ENCODE measurements at regions not wholly inside any gene's neighbourhood (a gene's known extent, or its start where the extent isn't known, plus 50 kb on each side); places are given as distances from the start of the nearest gene placed in this dataset.

- TF ChIP-seq CTCF (IDR thresholded peaks at IDR 0.05; ENCODE audit: low read depth, low read length, missing control alignments): no peak
- Histone ChIP-seq H3K4me3 (ENCODE audit: low read depth, low read length) (no peak overlapping the region), H3K27ac (no peak overlapping the region), H3K27me3 (replicated peaks) (no peaks in the 10 kb centered on the region), H3K36me3 (replicated peaks) (no peaks in the 10 kb centered on the region)
- in situ Hi-C loops (cut with HindIII; ENCODE audit: low pct_ligation_motif_present, low sequenced_read_pairs): no loop called here
- no peak for DNase-seq
Observed at GRCh38 chr14:35965400-35965799, 139.3 kb downstream of the BRMS1L start.

- H3K27me3 ChIP-seq (replicated peaks): no peaks in the 10 kb centered on the region
- H3K27ac ChIP-seq: no peak overlapping the region
- no peaks in the 10 kb centered on the region for H3K36me3 ChIP-seq (replicated peaks)
- in situ Hi-C loops (cut with HindIII; ENCODE audit: low pct_ligation_motif_present, low sequenced_read_pairs): no loop called here
- DNase-seq: no peak
- TF ChIP-seq CTCF (IDR thresholded peaks at IDR 0.05; ENCODE audit: low read depth, low read length, missing control alignments): no peak
- H3K4me3 ChIP-seq (ENCODE audit: low read depth, low read length): no peak overlapping the region
Observed at GRCh38 chr14:35964697-35965286, 138.7 kb downstream of the BRMS1L start.

- H3K36me3 ChIP-seq (replicated peaks): no peaks in the 10 kb centered on the region
- TF ChIP-seq CTCF (IDR thresholded peaks at IDR 0.05; ENCODE audit: low read depth, low read length, missing control alignments): peak; percentile 33
- H3K4me3 ChIP-seq (ENCODE audit: low read depth, low read length): no peak overlapping the region
- DNase-seq: no peak
- no peak overlapping the region for H3K27ac ChIP-seq
- no peaks in the 10 kb centered on the region for H3K27me3 ChIP-seq (replicated peaks)
- in situ Hi-C loops (cut with HindIII; ENCODE audit: low pct_ligation_motif_present, low sequenced_read_pairs): no loop called here
Observed at GRCh38 chr14:35963209-35963608, 137.1 kb downstream of the BRMS1L start.

- DNase-seq: no peak
- in situ Hi-C loops (cut with HindIII; ENCODE audit: low pct_ligation_motif_present, low sequenced_read_pairs): no loop called here
- TF ChIP-seq CTCF (IDR thresholded peaks at IDR 0.05; ENCODE audit: low read depth, low read length, missing control alignments): no peak
Observed at GRCh38 chr14:35961697-35962274, 135.6 kb downstream of the BRMS1L start.

GRCh38 chr14:35959835-35960234 is 133.7 kb downstream of the BRMS1L start:
- no peaks in the 10 kb centered on the region for H3K36me3 ChIP-seq (replicated peaks)
- TF ChIP-seq CTCF (IDR thresholded peaks at IDR 0.05; ENCODE audit: low read depth, low read length, missing control alignments): no peak
- no peak overlapping the region for H3K27ac ChIP-seq
- H3K27me3 ChIP-seq (replicated peaks): no peaks in the 10 kb centered on the region
- no peak overlapping the region for H3K4me3 ChIP-seq (ENCODE audit: low read depth, low read length)
- in situ Hi-C loops (cut with HindIII; ENCODE audit: low pct_ligation_motif_present, low sequenced_read_pairs): no loop called here
- DNase-seq: no peak

More at GRCh38 chr14:35961697-35962274, 135.6 kb downstream of the BRMS1L start:
- no peak overlapping the region for H3K4me3 ChIP-seq (ENCODE audit: low read depth, low read length)
- no peaks in the 10 kb centered on the region for H3K27me3 ChIP-seq (replicated peaks)
- H3K36me3 ChIP-seq (replicated peaks): no peaks in the 10 kb centered on the region
- no peak overlapping the region for H3K27ac ChIP-seq

- DNase-seq: no peak
- Histone ChIP-seq H3K36me3 (replicated peaks) (no peaks in the 10 kb centered on the region), H3K27ac (no peak overlapping the region), H3K4me3 (ENCODE audit: low read depth, low read length) (no peak overlapping the region), H3K27me3 (replicated peaks) (no peaks in the 10 kb centered on the region)
- in situ Hi-C loops (cut with HindIII; ENCODE audit: low pct_ligation_motif_present, low sequenced_read_pairs): no loop called here
- TF ChIP-seq CTCF (IDR thresholded peaks at IDR 0.05; ENCODE audit: low read depth, low read length, missing control alignments): no peak
Observed at GRCh38 chr14:35958499-35958898, 132.4 kb downstream of the BRMS1L start.

Data from brain microvascular endothelial cell (primary cell).